H9 (cell line): ENCODE measurements at regions not wholly inside any gene's neighbourhood (a gene's known extent, or its start where the extent isn't known, plus 50 kb on each side); places are given as distances from the start of the nearest gene placed in this dataset.

Experiments used
- DNase-seq: peaks from one replicate; pipeline ENCODE4 v3.0.0-alpha.2; 2017
- H2AFZ ChIP-seq: one replicate; pipeline ENCODE4 v1.6.1; 2013; ENCODE audit warnings: mild to moderate bottlenecking, low read length, control low read depth, moderate library complexity
- H2AK5ac ChIP-seq: 2 replicates; pipeline ENCODE4 v1.6.1; 2013; ENCODE audit warnings: low read length, control low read depth, mixed read lengths; ENCODE audit not compliant: insufficient read length
- H2BK120ac ChIP-seq: one replicate; pipeline ENCODE4 v1.6.1; 2013; ENCODE audit warnings: low read depth, mild to moderate bottlenecking, low read length, control low read depth, inconsistent platforms; ENCODE audit not compliant: poor library complexity, severe bottlenecking
- H2BK12ac ChIP-seq: 2 replicates; pipeline ENCODE4 v1.6.1; 2013; ENCODE audit warnings: low read length, control low read depth, mixed read lengths, low read depth; ENCODE audit not compliant: insufficient read length
- H2BK15ac ChIP-seq: 2 replicates; pipeline ENCODE4 v1.6.1; 2013; ENCODE audit warnings: low read depth, low read length, control low read depth
- H2BK20ac ChIP-seq: one replicate; pipeline ENCODE4 v1.6.1; 2013; ENCODE audit warnings: low read depth, mild to moderate bottlenecking, low read length, control low read depth, inconsistent platforms; ENCODE audit not compliant: poor library complexity, severe bottlenecking
- H2BK5ac ChIP-seq: 2 replicates; pipeline ENCODE4 v1.6.1; 2013; ENCODE audit warnings: low read length, control low read depth, mixed read lengths; ENCODE audit not compliant: insufficient read length
- H3K14ac ChIP-seq: 2 replicates; pipeline ENCODE4 v1.6.1; 2013; ENCODE audit warnings: low read length, control low read depth; ENCODE audit not compliant: insufficient read depth
- H3K18ac ChIP-seq: 2 replicates; pipeline ENCODE4 v1.6.1; 2013; ENCODE audit warnings: low read depth, mild to moderate bottlenecking, mixed read lengths, low read length, control low read depth; ENCODE audit not compliant: insufficient read length
- H3K23ac ChIP-seq: 2 replicates; pipeline ENCODE4 v1.6.1; 2013; ENCODE audit warnings: low read length, control low read depth, mixed read lengths, low read depth; ENCODE audit not compliant: insufficient read length
- H3K23me2 ChIP-seq: 2 replicates; pipeline ENCODE4 v1.6.1; 2013; ENCODE audit warnings: low read depth, mild to moderate bottlenecking, mixed read lengths, low read length, control low read depth; ENCODE audit not compliant: insufficient read length, poor library complexity, severe bottlenecking
- H3K27ac ChIP-seq: 2 replicates; pipeline ENCODE4 v1.5.1; 2013; ENCODE audit warnings: low read length, control low read depth, mixed read lengths, low read depth; ENCODE audit not compliant: insufficient read length
- H3K27me3 ChIP-seq: 2 replicates; pipeline ENCODE4 v1.6.1; 2013; ENCODE audit warnings: low read length, control low read depth, inconsistent platforms; ENCODE audit not compliant: insufficient read depth
- H3K4ac ChIP-seq: 2 replicates; pipeline ENCODE4 v1.6.1; 2013; ENCODE audit warnings: low read depth, mild to moderate bottlenecking, control low read depth, inconsistent platforms, low read length, moderate library complexity
- H3K4me1 ChIP-seq: 2 replicates; pipeline ENCODE4 v1.6.1; 2013; ENCODE audit warnings: low read length, control low read depth, inconsistent platforms; ENCODE audit not compliant: insufficient read depth
- H3K4me2 ChIP-seq: 2 replicates; pipeline ENCODE4 v1.6.1; 2013; ENCODE audit warnings: low read length, control low read depth, mixed read lengths; ENCODE audit not compliant: insufficient read length, insufficient read depth
- H3K56ac ChIP-seq: 2 replicates; pipeline ENCODE4 v1.6.1; 2013; ENCODE audit warnings: low read depth, mild to moderate bottlenecking, mixed read lengths, low read length, control low read depth; ENCODE audit not compliant: insufficient read length
- H3K79me1 ChIP-seq: 2 replicates; pipeline ENCODE4 v1.6.1; 2013; ENCODE audit warnings: low read depth, mild to moderate bottlenecking, moderate library complexity, low read length, control low read depth, inconsistent platforms; ENCODE audit not compliant: insufficient read depth, poor library complexity, severe bottlenecking
- H3K79me2 ChIP-seq: 2 replicates; pipeline ENCODE4 v1.6.1; 2013; ENCODE audit warnings: low read length, control low read depth, inconsistent platforms; ENCODE audit not compliant: insufficient read depth
- H3K9ac ChIP-seq: 2 replicates; pipeline ENCODE4 v1.6.1; 2013; ENCODE audit warnings: low read length, control low read depth, mixed read lengths; ENCODE audit not compliant: insufficient read length; ENCODE audit errors: extremely low read depth
- H3K9me3 ChIP-seq: one replicate; pipeline ENCODE4 v1.6.1; 2013; ENCODE audit warnings: low read depth, low read length, inconsistent platforms; ENCODE audit not compliant: control insufficient read depth
- H3T11ph ChIP-seq: one replicate; pipeline ENCODE4 v1.6.1; 2013; ENCODE audit warnings: mild to moderate bottlenecking, low read length, control low read depth, inconsistent platforms
- H4K20me1 ChIP-seq: one replicate; pipeline ENCODE4 v1.6.1; 2013; ENCODE audit not compliant: control insufficient read depth, insufficient read length, insufficient read depth
- H4K5ac ChIP-seq: 2 replicates; pipeline ENCODE4 v1.6.1; 2013; ENCODE audit warnings: low read depth, mild to moderate bottlenecking, mixed read lengths, low read length, control low read depth; ENCODE audit not compliant: insufficient read length
- H4K8ac ChIP-seq: replicated peaks from 2 replicates; pipeline ENCODE4 v1.6.1; 2013; ENCODE audit warnings: low read length, control low read depth, mixed read lengths, low read depth; ENCODE audit not compliant: insufficient read length
- H4K91ac ChIP-seq: 2 replicates; pipeline ENCODE4 v1.6.1; 2013; ENCODE audit warnings: low read depth, mild to moderate bottlenecking, moderate library complexity, mixed read lengths, low read length, control low read depth; ENCODE audit not compliant: insufficient read length
- H3K27ac Mint-ChIP-seq, 3 experiments: 2 replicates in 2 of 3; 3 replicates in 1 of 3; pipeline ENCODE4 v1.8.0; 2020 to 2021; ENCODE audit warnings: mixed read lengths in 3 of 3, mild to moderate bottlenecking in 1 of 3, moderate library complexity in 1 of 3
- H3K27me3 Mint-ChIP-seq: 2 replicates; pipeline ENCODE4 v1.8.0; 2021; ENCODE audit warnings: low read depth, mild to moderate bottlenecking, moderate library complexity, mixed read lengths
- H3K36me3 Mint-ChIP-seq, 3 experiments: 2 replicates in 2 of 3; 3 replicates in 1 of 3; pipeline ENCODE4 v1.8.0; 2020 to 2021; ENCODE audit warnings: low read depth in 3 of 3, mixed read lengths in 3 of 3; ENCODE audit not compliant: insufficient read depth in 1 of 3
- H3K4me1 Mint-ChIP-seq, 2 experiments: 2 replicates each; pipeline ENCODE4 v1.8.0; 2020; ENCODE audit warnings: mixed read lengths in 2 of 2
- H3K4me3 Mint-ChIP-seq, 2 experiments: 2 replicates in 1 of 2; 3 replicates in 1 of 2; pipeline ENCODE4 v1.8.0; 2020 to 2021; ENCODE audit warnings: mild to moderate bottlenecking in 2 of 2, mixed read lengths in 2 of 2, moderate library complexity in 1 of 2
- H3K9me3 Mint-ChIP-seq, 2 experiments: 2 replicates in 1 of 2; 3 replicates in 1 of 2; pipeline ENCODE4 v1.8.0; 2020; ENCODE audit warnings: mild to moderate bottlenecking in 2 of 2, mixed read lengths in 2 of 2, moderate library complexity in 1 of 2
- WGBS: extraction: QIAGEN DNeasy Blood & Tissue Kit; methylation state at CpG from one replicate; pipeline ENCODE4 v1.1.7; 2013; ENCODE audit warnings: missing lambda C conversion rate, low lambda C conversion rate, mixed read lengths; ENCODE audit not compliant: insufficient read length; ENCODE audit errors: extremely low coverage; 5-methylcytosine and 5-hydroxymethylcytosine counted together
- TF ChIP-seq, protein P1 (sequence below): fragments of 200-600 bp; sonication (generic); conservative IDR thresholded peaks from 3 replicates; pipeline ENCODE4 v1.8.0; 2021; ENCODE audit warnings: antibody characterized with exemption, mild to moderate bottlenecking

DNA sequence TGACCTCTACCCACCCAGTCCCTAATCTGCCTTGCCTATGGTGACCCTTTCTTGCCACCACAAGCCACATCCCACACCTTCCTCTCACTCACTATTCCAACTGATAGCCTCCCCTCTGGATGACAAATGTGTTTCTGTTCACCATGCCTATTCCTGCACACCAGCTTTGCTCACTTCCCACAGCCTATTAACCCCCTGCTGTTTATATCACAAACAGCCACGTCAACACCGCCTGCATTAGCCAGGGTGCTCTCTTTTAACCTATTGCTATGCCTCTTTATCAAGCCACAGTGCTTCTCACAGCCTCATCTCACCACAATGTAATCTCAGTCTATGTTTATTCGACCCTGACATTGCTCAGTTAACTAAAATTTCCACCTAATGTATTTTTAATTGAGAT lies 271.8 kb downstream of the SUCLG1 start:
- H3K23me2 ChIP-seq: no peaks in the 10 kb centered on the region
- no peak overlapping the region for H2AFZ ChIP-seq
- H3K4ac ChIP-seq: no peak overlapping the region
- no peak overlapping the region for H2BK12ac ChIP-seq
- no peak overlapping the region for H4K5ac ChIP-seq
- H3K23ac ChIP-seq: no peak overlapping the region
- no peak overlapping the region for H2BK120ac ChIP-seq
- no peak overlapping the region for H3K4me2 ChIP-seq
- Mint-ChIP-seq H3K27me3 (no peaks in the 10 kb centered on the region), H3K4me3 (no peak overlapping the region), H3K27ac (peak overlapping the region in 1 of 3 experiments; percentile 2; a peak in 1 of 7 replicates), H3K4me1 (no peaks in the 10 kb centered on the region), H3K9me3 (no peaks in the 10 kb centered on the region), H3K36me3 (no peaks in the 10 kb centered on the region)
- H4K8ac ChIP-seq: no peak overlapping the region
- H3K27ac ChIP-seq: no peak overlapping the region
- no peaks in the 10 kb centered on the region for H4K20me1 ChIP-seq
- H3T11ph ChIP-seq: no peak overlapping the region
- no peaks in the 10 kb centered on the region for H3K27me3 ChIP-seq
- H3K9me3 ChIP-seq: no peaks in the 10 kb centered on the region
- H3K9ac ChIP-seq: no peak overlapping the region
- no peak overlapping the region for H3K18ac ChIP-seq
- H4K91ac ChIP-seq: no peak overlapping the region
- H3K56ac ChIP-seq: no peak overlapping the region
- WGBS: no CpG with 5 or more reads among the region's 3 CpGs
- H2AK5ac ChIP-seq: no peak overlapping the region
- no peak overlapping the region for H2BK15ac ChIP-seq
- H2BK5ac ChIP-seq: no peak overlapping the region
- no peak overlapping the region for H3K14ac ChIP-seq
- no peak for DNase-seq
- no peaks in the 10 kb centered on the region for H3K79me2 ChIP-seq
- H2BK20ac ChIP-seq: no peak overlapping the region
- TF ChIP-seq, protein P1, sequence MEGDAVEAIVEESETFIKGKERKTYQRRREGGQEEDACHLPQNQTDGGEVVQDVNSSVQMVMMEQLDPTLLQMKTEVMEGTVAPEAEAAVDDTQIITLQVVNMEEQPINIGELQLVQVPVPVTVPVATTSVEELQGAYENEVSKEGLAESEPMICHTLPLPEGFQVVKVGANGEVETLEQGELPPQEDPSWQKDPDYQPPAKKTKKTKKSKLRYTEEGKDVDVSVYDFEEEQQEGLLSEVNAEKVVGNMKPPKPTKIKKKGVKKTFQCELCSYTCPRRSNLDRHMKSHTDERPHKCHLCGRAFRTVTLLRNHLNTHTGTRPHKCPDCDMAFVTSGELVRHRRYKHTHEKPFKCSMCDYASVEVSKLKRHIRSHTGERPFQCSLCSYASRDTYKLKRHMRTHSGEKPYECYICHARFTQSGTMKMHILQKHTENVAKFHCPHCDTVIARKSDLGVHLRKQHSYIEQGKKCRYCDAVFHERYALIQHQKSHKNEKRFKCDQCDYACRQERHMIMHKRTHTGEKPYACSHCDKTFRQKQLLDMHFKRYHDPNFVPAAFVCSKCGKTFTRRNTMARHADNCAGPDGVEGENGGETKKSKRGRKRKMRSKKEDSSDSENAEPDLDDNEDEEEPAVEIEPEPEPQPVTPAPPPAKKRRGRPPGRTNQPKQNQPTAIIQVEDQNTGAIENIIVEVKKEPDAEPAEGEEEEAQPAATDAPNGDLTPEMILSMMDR: no peak
- H3K4me1 ChIP-seq: no peaks in the 10 kb centered on the region
- H3K79me1 ChIP-seq: no peaks in the 10 kb centered on the region
